ENCODE measurements at regions not wholly inside any gene's neighbourhood (a gene's known extent, or its start where the extent isn't known, plus 50 kb on each side); places are given as distances from the start of the nearest gene placed in this dataset.

DNA sequence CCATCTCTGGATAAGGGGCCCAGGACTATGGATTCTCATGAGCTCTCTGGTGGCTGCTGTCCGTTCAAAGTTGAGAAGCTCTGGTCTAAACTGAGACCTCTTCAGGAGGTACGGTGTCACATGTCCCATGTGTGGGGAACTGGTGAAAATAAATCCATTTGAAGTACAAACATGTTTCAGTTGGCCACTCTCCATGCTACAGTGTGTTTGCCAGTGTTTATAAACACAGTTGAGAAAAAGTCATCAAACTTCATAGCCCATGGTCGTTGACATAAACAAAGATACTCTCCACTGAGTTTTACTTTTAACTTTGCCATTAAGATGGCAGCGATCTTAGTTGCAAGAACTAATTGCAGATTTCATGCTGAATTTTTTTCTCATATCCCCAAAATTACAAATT is 72.8 kb downstream of the PSMG1 start:
- Histone ChIP-seq H3K27ac (replicated peaks) (no peak overlapping the region), H3K4me3 (replicated peaks; ENCODE audit: insufficient read depth, low read length) (no peak overlapping the region), H3K27me3 (ENCODE audit: insufficient read depth, poor library complexity, severe bottlenecking) (no peaks in the 10 kb centered on the region)
- no peak for TF ChIP-seq POLR2AphosphoS5 (IDR thresholded peaks at IDR 0.05; ENCODE audit: low read depth)
- TF ChIP-seq, protein P1, sequence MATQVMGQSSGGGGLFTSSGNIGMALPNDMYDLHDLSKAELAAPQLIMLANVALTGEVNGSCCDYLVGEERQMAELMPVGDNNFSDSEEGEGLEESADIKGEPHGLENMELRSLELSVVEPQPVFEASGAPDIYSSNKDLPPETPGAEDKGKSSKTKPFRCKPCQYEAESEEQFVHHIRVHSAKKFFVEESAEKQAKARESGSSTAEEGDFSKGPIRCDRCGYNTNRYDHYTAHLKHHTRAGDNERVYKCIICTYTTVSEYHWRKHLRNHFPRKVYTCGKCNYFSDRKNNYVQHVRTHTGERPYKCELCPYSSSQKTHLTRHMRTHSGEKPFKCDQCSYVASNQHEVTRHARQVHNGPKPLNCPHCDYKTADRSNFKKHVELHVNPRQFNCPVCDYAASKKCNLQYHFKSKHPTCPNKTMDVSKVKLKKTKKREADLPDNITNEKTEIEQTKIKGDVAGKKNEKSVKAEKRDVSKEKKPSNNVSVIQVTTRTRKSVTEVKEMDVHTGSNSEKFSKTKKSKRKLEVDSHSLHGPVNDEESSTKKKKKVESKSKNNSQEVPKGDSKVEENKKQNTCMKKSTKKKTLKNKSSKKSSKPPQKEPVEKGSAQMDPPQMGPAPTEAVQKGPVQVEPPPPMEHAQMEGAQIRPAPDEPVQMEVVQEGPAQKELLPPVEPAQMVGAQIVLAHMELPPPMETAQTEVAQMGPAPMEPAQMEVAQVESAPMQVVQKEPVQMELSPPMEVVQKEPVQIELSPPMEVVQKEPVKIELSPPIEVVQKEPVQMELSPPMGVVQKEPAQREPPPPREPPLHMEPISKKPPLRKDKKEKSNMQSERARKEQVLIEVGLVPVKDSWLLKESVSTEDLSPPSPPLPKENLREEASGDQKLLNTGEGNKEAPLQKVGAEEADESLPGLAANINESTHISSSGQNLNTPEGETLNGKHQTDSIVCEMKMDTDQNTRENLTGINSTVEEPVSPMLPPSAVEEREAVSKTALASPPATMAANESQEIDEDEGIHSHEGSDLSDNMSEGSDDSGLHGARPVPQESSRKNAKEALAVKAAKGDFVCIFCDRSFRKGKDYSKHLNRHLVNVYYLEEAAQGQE (IDR thresholded peaks at IDR 0.05; ENCODE audit: insufficient replicate concordance, low read depth): no peak
- no peak for TF ChIP-seq GABPA (IDR thresholded peaks at IDR 0.05; ENCODE audit: low read depth)
- DNase-seq (ENCODE audit: low read depth in 1 of 2, low spot score in 1 of 2): no peak

DNA sequence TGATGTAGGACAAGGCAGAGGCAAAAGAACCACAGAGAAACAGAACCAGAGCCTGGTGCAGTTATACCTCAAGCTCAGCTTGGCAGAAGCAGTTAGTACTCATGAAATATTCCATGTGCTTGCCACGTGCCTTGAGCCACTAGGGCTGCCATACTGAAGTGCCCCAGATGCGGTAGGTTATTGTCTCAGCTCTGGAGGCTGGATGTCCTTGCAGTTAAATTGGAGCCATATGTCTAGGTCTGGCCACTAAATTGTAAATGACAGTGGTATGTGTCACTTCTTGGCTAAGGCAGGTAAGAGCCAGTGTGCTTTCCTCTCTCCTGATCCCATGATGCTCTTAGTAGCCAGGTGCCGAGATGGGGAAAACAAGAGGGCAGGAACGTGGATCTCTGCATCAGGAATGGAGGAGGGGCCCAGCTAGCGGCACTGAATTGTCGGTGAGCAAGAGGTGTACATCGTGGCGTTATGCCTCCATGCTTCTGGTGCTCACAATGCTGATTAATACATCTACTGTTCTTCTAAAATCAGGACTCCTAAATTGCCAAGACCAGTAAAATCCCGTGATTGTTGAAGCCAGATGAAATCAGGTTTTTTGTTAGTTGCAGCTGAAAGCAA is 73.5 kb downstream of the PSMG1 start:
- no peaks in the 10 kb centered on the region for H3K27me3 ChIP-seq (ENCODE audit: insufficient read depth, poor library complexity, severe bottlenecking)
- TF ChIP-seq, protein P1 (IDR thresholded peaks at IDR 0.05; ENCODE audit: insufficient replicate concordance, low read depth): no peak
- TF ChIP-seq GABPA (IDR thresholded peaks at IDR 0.05; ENCODE audit: low read depth): no peak
- no peak for TF ChIP-seq POLR2AphosphoS5 (IDR thresholded peaks at IDR 0.05; ENCODE audit: low read depth)
- no peak for TF ChIP-seq SPI1 (IDR thresholded peaks at IDR 0.05; ENCODE audit: borderline replicate concordance, low read depth)
- TF ChIP-seq, protein P2, sequence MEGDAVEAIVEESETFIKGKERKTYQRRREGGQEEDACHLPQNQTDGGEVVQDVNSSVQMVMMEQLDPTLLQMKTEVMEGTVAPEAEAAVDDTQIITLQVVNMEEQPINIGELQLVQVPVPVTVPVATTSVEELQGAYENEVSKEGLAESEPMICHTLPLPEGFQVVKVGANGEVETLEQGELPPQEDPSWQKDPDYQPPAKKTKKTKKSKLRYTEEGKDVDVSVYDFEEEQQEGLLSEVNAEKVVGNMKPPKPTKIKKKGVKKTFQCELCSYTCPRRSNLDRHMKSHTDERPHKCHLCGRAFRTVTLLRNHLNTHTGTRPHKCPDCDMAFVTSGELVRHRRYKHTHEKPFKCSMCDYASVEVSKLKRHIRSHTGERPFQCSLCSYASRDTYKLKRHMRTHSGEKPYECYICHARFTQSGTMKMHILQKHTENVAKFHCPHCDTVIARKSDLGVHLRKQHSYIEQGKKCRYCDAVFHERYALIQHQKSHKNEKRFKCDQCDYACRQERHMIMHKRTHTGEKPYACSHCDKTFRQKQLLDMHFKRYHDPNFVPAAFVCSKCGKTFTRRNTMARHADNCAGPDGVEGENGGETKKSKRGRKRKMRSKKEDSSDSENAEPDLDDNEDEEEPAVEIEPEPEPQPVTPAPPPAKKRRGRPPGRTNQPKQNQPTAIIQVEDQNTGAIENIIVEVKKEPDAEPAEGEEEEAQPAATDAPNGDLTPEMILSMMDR (IDR thresholded peaks at IDR 0.05; ENCODE audit: insufficient read depth, low read length): no peak
- no peak for DNase-seq (ENCODE audit: low read depth in 1 of 2, low spot score in 1 of 2)
- H3K4me3 ChIP-seq (replicated peaks; ENCODE audit: insufficient read depth, low read length): no peak overlapping the region
- no peak overlapping the region for H3K27ac ChIP-seq (replicated peaks)

DNA sequence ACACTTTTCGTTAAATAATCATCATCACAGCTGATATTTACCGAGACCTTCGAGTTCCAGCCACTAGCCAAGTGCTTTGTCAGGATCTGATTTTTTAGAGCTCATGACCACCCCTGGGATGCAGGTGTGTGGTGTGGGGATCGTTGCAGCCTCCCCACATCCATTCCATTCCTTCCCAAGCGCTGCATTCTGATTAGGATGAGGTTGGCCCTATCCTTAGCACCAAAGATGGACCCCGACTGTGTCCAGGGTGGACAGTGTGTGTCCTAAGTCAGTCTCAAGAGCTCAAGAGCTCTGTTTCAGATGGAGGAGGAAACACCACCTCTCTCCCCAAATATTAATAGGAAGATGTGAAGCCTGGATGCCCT is 74.1 kb downstream of the PSMG1 start:
- no peak overlapping the region for H3K27ac ChIP-seq (replicated peaks)
- no peaks in the 10 kb centered on the region for H3K27me3 ChIP-seq (ENCODE audit: insufficient read depth, poor library complexity, severe bottlenecking)
- H3K4me3 ChIP-seq (replicated peaks; ENCODE audit: insufficient read depth, low read length): no peak overlapping the region
- no peak for DNase-seq (ENCODE audit: low read depth in 1 of 2, low spot score in 1 of 2)
- TF ChIP-seq, protein P2 (IDR thresholded peaks at IDR 0.05; ENCODE audit: insufficient read depth, low read length): no peak
- TF ChIP-seq, protein P1 (IDR thresholded peaks at IDR 0.05; ENCODE audit: insufficient replicate concordance, low read depth): no peak
- TF ChIP-seq GABPA (IDR thresholded peaks at IDR 0.05; ENCODE audit: low read depth) (no peak), POLR2AphosphoS5 (IDR thresholded peaks at IDR 0.05; ENCODE audit: low read depth) (no peak), SPI1 (IDR thresholded peaks at IDR 0.05; ENCODE audit: borderline replicate concordance, low read depth) (no peak)

All from HL-60 (cell line).